HG03442 (cell line): ENCODE measurements at regions not wholly inside any gene's neighbourhood (a gene's known extent, or its start where the extent isn't known, plus 50 kb on each side); places are given as distances from the start of the nearest gene placed in this dataset.
"Not testable (repeated sequence)": the region's sequence is repeated elsewhere in the genome, so short reads cannot be mapped to it uniquely, and the experiment has no call there.

Source experiments
- ATAC-seq: cut with Tn5 transposase; IDR thresholded peaks from one replicate; pipeline ENCODE4 v1.9.1; 2021; ENCODE audit warnings: mild to moderate bottlenecking, moderate library complexity; ENCODE audit not compliant: unreplicated experiment

DNA sequence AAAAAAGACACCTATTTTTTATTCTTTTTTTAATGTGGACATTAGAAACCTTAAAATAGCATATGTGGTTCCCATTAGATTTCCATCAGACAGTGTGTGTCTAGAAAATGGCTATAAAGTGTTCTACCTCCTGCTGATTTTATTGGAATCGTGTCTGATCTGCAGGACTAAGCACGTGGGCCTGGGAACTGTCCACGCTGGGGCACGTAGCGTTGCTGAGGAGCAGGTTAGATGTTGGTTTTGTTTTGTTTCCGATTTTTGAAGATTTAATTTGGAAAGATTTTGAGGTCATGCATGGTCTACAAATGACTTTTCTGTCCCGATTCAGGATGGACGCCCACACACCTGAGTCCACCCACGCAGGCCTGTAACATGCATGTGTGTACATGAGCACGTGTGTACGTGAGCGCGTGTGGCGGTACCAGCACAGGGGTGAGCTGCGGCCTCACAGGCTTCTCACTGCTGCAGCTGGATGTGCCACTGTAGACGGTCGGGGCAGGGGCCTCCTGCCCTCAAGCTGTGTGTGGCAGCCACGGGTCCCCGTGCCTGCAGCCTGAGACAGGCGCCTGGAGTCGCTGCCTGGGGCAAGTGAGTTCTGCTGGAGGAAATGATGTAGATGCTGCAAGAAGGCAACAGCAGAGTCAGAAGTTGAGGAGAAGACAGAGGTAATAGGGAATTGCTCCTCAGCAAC, 99.7 kb upstream of the CTDP1 start:
- ATAC-seq = no peak

DNA sequence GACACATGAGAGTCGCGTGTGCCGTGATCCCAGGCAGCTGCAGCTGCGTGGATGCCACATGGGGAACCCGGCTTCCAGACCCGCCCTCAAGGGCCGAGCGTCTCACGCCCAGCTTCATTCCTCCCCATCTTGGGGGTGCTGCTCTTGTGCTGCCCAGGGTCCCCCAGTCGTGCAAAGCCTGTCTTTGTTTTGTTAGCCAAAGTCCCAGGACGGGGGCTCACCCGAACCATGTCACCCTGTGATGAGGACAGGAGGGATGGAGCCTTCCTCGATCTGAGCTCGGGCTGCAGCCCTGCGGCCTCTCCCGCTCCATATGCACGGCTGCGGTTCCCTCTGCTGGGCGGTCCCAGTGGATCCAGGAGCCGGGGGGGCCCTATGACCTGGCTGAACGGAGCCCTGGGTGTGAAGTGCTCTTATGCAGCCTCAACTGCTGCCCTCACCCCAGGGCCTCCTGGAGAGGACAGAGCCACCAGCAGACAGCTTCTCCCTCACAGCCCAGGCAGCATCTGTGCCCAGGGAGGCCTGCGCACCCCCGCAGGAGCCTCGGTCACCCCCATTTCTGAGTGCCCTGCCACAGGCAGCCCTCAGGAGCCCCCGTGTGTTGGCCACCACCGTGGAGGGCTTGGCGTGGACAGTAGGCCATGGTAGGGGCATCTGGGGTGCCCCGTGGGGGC, 99.0 kb upstream of the CTDP1 start:
- no peak for ATAC-seq

DNA sequence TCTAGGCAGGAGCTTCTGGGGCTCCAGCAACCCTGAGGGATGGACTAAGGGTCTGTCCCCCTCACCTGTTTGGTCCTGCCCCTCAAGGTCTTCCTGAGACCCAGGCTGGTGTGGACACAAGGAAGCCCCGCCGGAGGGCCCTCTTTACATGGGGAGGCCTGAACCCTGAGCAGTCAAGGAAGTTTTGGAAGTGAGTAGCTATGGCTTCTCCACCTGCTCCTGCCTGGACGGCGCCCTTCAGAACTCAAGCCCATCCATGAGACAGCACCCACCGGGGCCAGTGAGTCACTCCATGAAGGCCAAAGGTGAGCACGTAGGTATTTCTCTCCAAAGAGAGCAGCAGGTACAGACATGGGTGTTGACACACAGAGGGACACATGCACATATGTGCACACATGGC, 98.2 kb upstream of the CTDP1 start:
- ATAC-seq = no peak

DNA sequence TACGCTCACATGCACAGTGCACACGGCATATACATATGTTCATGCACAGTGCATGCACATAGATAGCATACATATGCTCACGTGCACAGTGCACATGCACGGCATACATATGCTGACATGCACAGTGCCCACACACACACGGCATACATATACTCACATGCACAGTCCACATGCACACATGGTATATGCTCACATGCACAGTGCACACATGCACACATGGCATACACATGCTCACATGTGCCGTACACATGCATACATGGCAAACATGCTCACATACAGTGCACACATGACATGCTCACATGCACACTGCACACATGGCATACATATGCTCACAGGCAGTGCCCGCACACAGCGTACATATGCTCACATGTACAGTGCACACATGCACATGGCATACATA, 97.7 kb upstream of the CTDP1 start:
- no peak for ATAC-seq

DNA sequence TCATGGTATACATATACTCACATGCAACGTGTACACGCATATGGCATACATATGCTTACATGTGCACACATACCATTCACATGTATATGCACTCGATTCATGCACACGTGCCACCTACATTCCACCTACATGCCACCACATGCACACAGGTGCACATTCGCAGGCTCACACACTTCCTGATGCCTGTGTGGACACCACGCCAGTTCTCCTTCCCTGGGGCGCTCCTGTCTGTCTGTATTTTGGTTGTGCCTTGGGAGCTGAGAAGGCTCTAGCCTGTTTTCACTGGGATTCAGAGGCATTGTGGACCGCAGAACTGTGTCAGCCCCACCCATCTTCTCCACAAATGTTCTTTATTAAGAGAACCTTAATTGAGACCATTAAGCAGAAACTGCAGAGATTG, 96.6 kb upstream of the CTDP1 start:
- no peak for ATAC-seq

DNA sequence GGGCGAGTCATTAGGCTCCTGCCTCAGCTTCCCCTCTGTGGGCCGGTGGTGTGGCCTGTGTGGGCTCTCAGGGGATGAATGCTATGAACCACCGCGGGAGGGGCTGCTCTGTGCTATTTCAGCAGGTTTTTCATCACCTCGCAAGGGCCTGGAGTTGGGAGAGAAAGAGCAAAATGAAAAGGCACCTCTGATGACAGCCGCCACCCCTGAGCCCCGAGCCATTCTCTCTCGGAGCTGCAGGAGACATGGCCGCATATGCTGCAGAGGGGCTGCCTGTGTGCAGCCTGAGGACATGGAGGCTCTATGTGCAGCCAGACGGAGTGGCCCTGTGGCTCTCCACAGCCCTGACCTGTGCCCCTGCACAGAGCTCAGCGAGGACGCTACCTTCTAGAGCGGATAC, 96.2 kb upstream of the CTDP1 start:
- ATAC-seq = no peak

DNA sequence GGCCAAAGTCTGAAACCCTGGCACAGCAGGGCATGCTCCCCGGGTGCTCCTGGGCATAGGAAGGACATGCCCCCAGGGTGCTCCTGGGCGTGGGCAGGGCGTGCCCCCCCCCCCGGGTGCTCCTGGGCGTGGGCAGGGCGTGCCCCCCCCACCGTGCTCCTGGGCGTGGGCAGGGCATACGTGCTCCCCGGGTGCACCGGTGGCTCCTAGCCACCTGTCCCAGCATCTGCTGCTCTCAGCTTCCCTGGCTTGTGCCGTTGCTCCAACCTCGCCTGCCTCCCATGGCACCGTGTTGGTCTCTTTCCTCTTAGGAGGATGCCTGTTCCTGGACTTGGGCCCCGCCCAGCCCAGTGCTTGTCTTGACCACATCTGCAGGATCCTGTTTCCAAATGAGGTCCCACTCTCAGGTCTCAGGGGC, 95.6 kb upstream of the CTDP1 start:
- ATAC-seq = no peak

DNA sequence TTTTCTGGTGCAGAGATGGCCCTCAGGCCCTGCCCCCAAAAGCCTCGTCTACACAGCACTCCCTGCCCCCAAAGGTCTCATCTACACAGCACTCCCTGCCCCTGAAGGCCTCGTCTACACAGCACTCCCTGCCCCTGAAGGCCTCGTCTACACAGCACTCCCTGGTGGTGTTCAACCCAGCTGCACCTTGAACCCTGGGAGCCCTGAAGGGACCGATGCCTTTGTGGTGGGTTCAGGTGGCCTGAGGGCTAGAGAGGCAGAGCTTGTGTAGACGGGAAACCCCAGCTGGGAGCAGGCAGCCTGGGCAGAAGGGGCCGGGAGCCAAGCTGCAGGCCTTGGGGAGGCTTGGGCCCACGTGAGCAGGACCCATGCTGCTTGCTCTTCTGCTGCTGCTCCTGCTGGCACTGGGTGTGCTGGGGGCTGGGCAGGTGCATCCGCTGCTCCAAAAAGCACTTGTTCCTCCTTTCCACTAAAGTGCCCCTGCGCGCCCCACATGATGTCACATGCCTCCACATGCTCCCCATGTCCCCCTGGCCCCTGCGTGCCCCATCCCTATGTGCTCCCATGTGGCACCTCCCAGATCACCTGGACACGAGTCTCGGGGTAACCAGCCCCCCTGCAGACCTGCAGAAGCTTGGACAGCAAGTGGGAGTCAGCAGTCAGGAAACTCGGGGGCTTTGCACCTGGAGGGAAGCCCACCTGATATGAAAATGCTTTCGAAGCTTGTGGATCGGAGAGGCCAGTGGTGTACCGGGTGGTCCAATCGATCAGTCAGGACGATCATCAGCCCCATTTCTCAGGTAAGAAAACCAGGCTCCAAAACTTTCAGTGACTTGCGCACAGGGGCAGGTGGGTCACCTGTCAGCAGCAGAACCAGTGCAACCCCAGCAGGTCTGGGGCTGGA, 94.9 kb upstream of the CTDP1 start:
- ATAC-seq = no peak

DNA sequence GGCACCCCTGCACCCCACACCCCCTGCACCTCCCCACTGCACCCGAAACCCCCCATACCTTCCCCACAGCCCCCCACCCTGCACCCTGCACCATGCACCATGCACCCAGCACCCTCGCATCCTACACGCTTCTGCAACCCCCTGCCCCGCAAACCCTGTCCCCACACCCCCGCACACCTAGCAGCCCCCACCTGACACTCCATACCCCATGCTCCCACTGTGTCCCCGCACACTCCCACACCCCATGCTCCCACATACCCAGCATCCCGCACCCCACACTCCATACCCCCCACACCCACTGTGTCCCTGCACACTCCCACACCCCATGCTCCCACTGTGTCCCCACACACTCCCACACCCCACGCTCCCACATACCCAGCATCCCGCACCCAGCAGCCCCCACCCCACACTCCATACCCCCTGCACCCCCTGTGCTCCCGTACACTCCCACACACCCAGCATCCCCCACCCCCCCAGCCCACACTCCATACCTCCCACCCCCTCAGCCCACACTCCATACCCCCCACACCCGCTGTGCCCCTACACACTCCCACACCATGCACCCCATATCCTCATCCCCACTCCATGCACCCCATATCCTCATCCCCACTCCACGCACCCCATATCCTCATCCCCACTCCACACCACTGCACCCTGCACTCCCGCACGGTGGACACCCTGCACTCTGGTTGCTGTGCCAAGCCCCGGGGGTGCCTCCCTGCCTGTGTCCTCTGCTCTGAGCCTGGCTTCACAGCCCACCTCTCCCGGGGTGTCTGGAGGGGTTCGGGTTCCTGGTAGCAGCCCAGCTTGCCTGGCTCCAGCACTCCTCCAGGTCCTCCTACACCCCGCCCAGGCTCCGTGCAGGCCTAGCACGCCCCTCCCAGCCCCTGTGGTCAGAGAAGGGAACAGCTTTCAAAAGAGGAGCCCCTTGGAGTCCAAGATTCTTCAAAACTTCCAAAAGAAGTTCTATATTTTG, 93.9 kb upstream of the CTDP1 start:
- no peak for ATAC-seq

DNA sequence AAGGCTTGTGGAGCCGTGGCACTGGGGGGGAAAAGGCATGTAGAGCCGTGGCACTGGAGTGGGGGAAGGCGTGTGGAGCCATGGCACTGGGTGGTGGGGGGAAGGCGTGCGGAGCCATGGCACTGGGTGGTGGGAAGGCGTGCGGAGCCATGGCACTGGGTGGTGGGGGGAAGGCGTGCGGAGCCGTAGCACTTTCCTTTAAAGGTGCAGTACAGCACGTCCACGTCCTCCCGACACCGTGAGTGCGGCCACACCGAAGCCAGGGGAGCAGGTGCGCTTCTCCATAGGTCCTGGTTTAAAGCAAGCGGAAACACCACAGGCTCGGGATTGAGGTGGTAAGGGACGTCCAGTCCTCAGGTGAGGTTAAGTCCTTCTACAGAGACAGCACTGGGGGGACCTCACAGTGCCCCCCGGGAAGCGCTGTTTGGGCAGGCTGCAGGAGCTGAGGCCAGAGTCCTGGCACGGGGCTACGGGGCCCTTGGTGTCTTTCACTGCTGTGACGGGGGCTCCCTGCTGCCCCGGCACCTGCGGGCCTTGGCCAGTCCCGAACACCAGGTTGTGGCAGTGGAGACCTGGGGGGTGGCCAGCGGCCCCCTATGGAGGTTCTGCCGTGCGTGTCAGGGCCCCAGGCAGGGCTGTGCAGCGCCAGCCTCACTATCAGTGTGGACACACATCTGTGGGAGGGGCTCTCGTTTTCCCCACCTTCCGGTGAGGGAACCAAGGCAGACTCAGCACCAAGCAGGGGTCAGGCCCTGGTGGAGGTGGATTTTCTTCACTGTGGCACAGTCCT, 93.0 kb upstream of the CTDP1 start:
- no peak for ATAC-seq

DNA sequence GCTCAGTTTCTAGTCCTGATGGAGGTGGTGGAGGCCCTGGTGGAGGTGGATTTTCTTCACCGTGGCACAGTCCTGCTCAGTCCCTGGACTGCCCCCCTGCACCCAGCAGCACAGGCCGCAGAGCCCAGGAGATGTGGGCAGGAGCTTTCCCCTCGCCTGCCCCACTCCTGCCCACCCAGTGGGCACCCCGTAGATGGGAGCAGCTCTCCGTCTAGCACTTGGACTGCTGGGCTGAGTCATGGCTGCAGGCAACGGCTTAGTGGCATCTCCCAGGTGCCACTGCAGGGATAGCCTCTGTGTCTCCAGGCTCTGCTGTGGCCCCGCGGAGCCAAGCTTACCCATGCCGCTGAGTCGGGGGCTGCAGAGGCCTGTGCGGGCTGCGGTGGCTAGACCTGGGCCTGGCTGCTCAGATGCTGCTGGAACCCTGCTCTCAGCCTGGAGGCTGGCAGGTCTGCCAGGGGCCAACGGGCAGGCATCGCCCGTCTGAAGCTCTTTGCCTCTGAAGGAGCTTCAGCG, 92.3 kb upstream of the CTDP1 start:
- ATAC-seq = no peak

DNA sequence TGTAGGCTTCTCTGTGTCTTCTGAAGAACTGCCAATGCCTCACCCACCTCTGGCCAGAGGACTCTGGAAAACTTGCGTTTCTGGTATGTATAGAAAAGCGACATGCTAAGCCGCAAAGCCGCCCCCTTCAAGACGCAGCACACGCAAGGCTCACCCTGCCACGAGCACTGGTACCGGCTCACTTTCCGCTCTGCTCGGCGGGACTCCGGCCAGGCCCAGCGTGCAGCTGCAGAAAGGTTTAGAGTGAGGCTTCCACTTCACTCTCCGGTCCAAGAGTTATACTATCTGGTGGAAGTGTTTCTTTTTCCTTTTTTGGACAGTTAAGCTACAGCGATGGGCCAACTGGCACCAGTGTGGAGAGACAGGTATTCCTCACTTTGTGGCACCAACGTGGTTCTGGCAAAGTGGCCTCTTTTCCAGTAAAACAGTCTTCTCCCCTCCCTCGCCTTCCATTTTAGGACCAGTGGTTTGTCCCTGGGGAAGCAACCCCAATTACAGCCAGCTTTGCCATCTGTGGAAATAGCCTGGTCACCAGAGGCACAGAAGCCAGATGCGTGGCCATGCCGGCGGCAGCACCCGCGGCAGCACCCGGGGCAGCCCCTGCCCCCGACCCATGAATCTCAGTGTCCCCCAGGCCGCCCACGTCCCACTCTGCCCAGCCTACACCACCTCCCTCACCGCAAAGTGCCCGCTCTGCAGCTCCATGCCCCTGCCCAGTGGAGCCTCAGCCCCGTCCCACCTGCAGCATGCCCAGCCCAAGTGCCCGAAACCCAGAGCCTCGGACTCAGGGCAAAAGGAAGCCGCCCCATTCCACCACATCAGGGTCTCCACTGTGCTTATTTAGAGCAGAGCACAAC, 91.6 kb upstream of the CTDP1 start:
- ATAC-seq = no peak

DNA sequence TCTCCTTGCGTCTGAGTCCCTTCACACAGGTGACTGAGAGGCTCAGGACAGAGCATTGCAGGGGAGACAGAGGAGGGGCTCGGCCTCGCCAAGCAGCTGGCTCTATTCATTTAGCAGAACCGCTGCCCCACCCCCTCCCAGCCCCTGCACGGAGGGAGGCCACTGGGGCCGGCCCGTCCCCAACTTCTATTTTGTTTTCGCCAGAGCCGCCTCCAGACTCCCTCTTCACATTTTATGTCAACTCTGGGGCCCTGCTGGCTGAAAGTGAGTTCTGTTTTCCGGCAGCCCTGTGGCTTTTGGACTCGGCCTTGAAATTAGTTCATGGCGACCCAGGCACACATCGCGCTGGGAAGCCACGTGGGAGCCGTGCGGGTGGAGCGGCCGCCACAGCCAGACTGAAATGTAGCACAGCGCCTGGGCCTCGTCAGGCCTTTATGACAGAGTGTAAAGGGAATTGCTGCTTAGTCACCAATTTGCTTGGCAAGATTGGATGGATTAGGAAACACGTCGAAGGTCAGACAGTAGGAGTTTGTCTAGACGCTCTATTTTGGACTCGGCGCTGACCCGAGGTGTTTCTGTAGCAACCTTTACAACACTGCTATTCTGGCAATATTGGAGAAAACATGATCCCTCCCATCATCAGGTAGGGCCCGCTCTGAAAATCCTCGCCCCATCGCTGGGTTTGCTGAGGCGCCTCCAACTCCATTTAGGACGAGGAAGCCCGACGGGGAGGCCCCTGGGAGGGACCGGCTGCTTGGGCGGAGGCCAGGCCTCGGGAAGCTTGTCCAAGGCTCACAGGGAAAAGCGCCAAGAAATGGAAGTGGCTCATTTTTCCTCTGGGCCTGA, 90.7 kb upstream of the CTDP1 start:
- ATAC-seq = no peak

DNA sequence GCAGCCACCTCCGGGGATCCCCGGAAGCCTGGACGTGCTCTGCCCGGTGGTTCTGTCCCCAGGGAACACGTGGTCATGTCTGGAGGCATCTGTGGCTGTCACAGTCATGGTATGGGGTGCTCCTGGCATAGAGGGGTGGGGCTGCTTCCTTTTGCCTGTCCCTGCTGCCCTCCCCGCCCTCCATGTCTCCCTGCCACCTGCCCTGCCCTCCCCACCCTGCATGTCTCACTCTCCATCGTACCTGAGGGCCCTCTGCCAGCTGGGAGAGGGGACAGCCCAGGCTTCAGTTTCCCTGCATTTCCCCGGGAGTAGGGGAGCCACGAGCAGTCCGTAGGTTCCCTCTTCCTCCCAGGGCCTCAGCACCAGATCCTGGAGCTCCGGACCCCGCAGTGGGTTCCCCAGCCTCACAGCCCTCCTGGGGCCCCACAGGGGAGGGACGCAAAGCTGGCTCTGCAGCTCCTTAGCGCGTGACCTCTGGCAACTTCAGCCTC, 90.0 kb upstream of the CTDP1 start:
- ATAC-seq = no peak

DNA sequence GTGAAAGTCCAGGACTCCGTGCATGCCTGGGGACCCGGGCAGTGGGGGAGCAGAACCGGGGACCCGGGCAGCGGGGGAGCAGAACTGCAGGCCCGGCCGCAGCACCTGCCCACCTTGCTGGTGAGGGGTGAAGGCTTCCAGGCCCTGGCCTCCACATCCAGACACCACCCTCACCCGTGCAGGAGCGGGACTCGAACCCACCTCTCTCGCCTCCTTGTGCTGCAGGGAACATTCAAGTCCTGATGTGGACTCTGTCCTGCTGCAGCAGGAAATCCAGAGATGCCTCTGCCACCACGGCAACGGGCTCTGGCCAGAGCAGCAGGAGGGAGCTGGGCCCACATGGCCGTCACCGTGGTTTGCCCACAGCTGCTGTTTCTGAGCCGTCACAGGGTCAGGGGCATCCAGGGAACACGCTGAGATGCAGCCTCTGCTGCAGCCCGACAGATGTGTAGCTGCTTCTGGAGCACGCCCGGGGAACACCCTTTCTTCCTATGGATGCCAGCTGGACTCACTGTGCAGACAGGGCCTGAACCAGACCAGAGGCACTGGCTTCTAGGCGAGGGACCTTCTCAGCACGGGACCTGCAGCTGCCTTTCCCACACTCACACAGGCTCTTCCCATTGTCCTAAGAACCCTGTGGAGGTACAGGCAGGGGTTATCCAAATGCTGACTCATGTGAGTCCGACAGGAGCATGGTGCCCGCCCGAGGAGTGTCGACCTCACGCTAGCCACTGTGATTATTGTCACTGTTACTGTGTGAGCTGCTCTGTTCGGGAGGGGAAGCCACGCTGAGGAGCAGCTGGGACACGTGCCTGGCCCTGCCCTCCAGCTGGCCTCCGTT, 89.2 kb upstream of the CTDP1 start:
- no peak for ATAC-seq

DNA sequence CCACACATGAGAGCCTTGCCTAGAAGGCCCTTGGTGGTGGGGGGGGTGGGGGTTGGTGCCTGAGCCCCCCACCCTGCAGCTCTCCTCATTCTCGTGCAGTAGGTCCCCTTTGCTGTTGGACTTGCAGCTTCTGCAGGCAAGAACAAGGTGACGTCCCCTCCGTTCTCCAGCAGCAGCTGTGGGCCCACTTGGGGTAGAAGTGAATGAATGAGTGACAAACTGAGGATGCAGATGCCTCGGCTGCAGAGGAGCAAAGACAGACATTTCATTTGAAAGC, 88.6 kb upstream of the CTDP1 start:
- no peak for ATAC-seq

DNA sequence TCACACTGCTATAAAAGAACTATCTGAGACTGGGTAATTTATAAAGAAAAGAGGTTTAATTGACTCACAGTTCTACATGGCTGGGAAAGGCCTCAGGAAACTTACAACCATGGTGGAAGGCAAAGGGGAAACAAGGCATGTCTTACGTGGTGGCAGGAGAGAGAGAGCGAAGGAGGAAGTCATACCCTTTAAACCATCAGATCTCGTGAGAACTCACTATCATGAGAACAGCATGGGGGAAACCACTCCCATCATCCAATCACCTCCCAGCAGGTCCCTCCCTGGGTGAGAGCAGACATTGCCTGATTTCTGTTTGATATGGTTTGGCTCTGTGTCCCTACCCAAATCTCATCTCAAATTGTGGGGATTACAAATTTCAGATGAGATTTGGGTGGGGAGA, 86.9 kb upstream of the CTDP1 start:
- not testable (repeated sequence) for ATAC-seq
